B cell (primary cell): ENCODE measurements at regions not wholly inside any gene's neighbourhood (a gene's known extent, or its start where the extent isn't known, plus 50 kb on each side); places are given as distances from the start of the nearest gene placed in this dataset.

Source experiments
- ATAC-seq: fragments of 200-7000 bp; cut with Tn5 transposase; one replicate; pipeline ENCODE4 v1.10.0; 2021; ENCODE audit warnings: low read depth, mild to moderate bottlenecking, moderate number of reproducible peaks, moderate library complexity
- CTCF ChIA-PET: fragments of 350-600 bp; sonication (Branson Sonifier 250); formaldehyde crosslinking; loops from one replicate; lab custom pipeline; 2021; ENCODE audit warnings: antibody characterized with exemption, inconsistent platforms; lab: Charles Lee
- POLR2A ChIA-PET: fragments of 350-600 bp; sonication (Branson Sonifier 250); formaldehyde crosslinking; loops from one replicate; lab custom pipeline; 2021; ENCODE audit warnings: antibody characterized with exemption; lab: Charles Lee
- DNase-seq: peaks from one replicate; pipeline ENCODE4 v3.0.0; 2013
- H2AFZ ChIP-seq: 2 replicates; pipeline ENCODE4 v1.6.1; 2012; ENCODE audit warnings: mild to moderate bottlenecking, low read depth, low read length; ENCODE audit not compliant: insufficient read depth, poor library complexity, severe bottlenecking
- H3K27ac ChIP-seq, 2 donors: 1 replicate in 1 of 2; 2 replicates in 1 of 2; pipeline ENCODE4 v1.5.1; 2012 to 2013; ENCODE audit warnings: low read length in 2 of 2, mild to moderate bottlenecking in 2 of 2, moderate library complexity in 1 of 2
- H3K27me3 ChIP-seq, 4 experiments: fragments of 200-600 bp in 1 of 4; sonication (generic) in 1 of 4; replicated peaks in 1 of 4; 1 replicate in 2 of 4; 2 replicates in 2 of 4; pipeline versions ENCODE4 v1.6.1 to v1.7.0; 2013 to 2016; ENCODE audit warnings: low read length in 3 of 4, mild to moderate bottlenecking in 2 of 4, mixed read lengths in 1 of 4, moderate library complexity in 1 of 4; ENCODE audit not compliant: insufficient read depth in 4 of 4, control insufficient read depth in 3 of 4; ENCODE audit errors: control extremely low read depth in 1 of 4
- H3K36me3 ChIP-seq, 2 experiments: replicated peaks in 1 of 2; 1 replicate in 1 of 2; 2 replicates in 1 of 2; pipeline versions ENCODE4 v1.6.1 to v1.7.1; 2013; ENCODE audit warnings: low read length in 1 of 2; ENCODE audit not compliant: insufficient read depth in 2 of 2, control insufficient read depth in 1 of 2; ENCODE audit errors: control extremely low read depth in 1 of 2, extremely low read depth in 1 of 2
- H3K4me1 ChIP-seq, 2 donors: fragments of 200-600 bp in 1 of 2; sonication (generic) in 1 of 2; 1 replicate in 1 of 2; 2 replicates in 1 of 2; pipeline versions ENCODE4 v1.5.1 to v1.6.1; 2013 to 2017; ENCODE audit warnings: low read length in 2 of 2; ENCODE audit not compliant: control insufficient read depth in 2 of 2, insufficient read depth in 2 of 2
- H3K4me2 ChIP-seq: replicated peaks from 2 replicates; pipeline ENCODE3; 2012; ENCODE audit warnings: mild to moderate bottlenecking, low read depth, low read length; ENCODE audit not compliant: poor library complexity, severe bottlenecking
- H3K4me3 ChIP-seq, 5 experiments: fragments of 200-600 bp in 1 of 5; sonication (generic) in 1 of 5; 1 replicate in 3 of 5; 2 replicates in 2 of 5; pipeline versions ENCODE4 v1.5.1 to v1.7.0; 2011 to 2016; ENCODE audit warnings: low read length in 4 of 5, mild to moderate bottlenecking in 4 of 5, low read depth in 2 of 5, control low read depth in 1 of 5, moderate library complexity in 1 of 5; ENCODE audit not compliant: insufficient read depth in 1 of 5; ENCODE audit errors: control extremely low read depth in 1 of 5, extremely low read depth in 1 of 5
- H3K79me2 ChIP-seq: fragments of 200-600 bp; sonication (generic); one replicate; pipeline ENCODE4 v1.6.0; 2016; ENCODE audit warnings: low read length; ENCODE audit not compliant: control insufficient read depth, insufficient read depth
- H3K9ac ChIP-seq: fragments of 200-600 bp; sonication (generic); 2 replicates; pipeline ENCODE4 v1.6.1; 2017; ENCODE audit warnings: mild to moderate bottlenecking, low read length, moderate library complexity
- H3K9me3 ChIP-seq, 3 donors: one replicate each; pipeline versions ENCODE4 v1.6.1 to v1.7.1; 2013; ENCODE audit warnings: low read length in 2 of 3; ENCODE audit not compliant: control insufficient read depth in 2 of 3, insufficient read depth in 1 of 3; ENCODE audit errors: control extremely low read depth in 1 of 3
- H4K20me1 ChIP-seq: 2 replicates; pipeline ENCODE4 v1.6.0; 2012; ENCODE audit warnings: mild to moderate bottlenecking, low read length; ENCODE audit not compliant: insufficient read depth, control insufficient read depth, poor library complexity, severe bottlenecking
- H3K27ac Mint-ChIP-seq: one replicate; pipeline ENCODE4 v1.8.0; 2021; ENCODE audit warnings: mixed read lengths
- H3K27me3 Mint-ChIP-seq: one replicate; pipeline ENCODE4 v1.8.0; 2021; ENCODE audit warnings: mixed read lengths
- H3K4me1 Mint-ChIP-seq: one replicate; pipeline ENCODE4 v1.8.0; 2021; ENCODE audit warnings: mixed read lengths
- H3K4me3 Mint-ChIP-seq: one replicate; pipeline ENCODE4 v1.8.0; 2021; ENCODE audit warnings: mixed read lengths
- H3K9me3 Mint-ChIP-seq: one replicate; pipeline ENCODE4 v1.8.0; 2022; ENCODE audit warnings: mixed read lengths; ENCODE audit not compliant: insufficient read depth
- CTCF ChIP-seq: fragments of 200-600 bp; IDR thresholded peaks from one replicate; pipeline ENCODE4 v1.8.0; 2022; ENCODE audit warnings: antibody characterized with exemption, mild to moderate bottlenecking
- EZH2 ChIP-seq: IDR thresholded peaks from 2 replicates; pipeline ENCODE4 v1.6.1; 2012; ENCODE audit warnings: borderline replicate concordance, low read depth, mild to moderate bottlenecking, moderate library complexity, low read length; ENCODE audit not compliant: insufficient read depth, poor library complexity, severe bottlenecking
- WGBS: methylation state at CpG from one replicate; pipeline ENCODE4 v1.1.5; 2013; ENCODE audit warnings: missing lambda C conversion rate; ENCODE audit not compliant: insufficient coverage; 5-methylcytosine and 5-hydroxymethylcytosine counted together
- intact Hi-C: fragments of 100-400 bp; cut with micrococcal nuclease; formaldehyde crosslinking; loops from one replicate; pipeline ENCODE4 v1.10.0; 2022

DNA sequence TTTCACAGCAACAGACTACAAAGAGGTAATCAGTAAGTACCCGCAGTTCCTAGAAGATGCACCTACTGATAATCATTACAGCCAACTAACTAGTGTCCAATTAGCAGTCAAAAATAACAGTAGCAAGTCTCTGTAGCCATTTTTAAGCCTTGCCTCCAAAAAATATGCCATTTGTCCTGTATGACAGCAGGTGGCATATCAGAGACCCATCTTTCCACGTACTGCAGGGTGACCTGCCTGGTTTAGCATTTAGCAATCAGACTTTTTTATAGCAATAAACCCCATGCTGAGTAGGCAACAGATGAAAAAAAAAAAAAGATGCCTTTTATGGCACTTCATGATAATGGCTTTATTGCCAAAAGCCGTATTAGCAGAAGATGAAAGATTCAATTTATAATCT is 155.3 kb upstream of the LSM14A start:
- ChIA-PET POLR2A (no interaction called here), CTCF (no interaction called here)
- no peak overlapping the region for H3K9ac ChIP-seq
- H3K79me2 ChIP-seq: no peaks in the 10 kb centered on the region
- H3K4me3 ChIP-seq: no peak overlapping the region
- H3K4me3 Mint-ChIP-seq: no peak overlapping the region
- no peaks in the 10 kb centered on the region for H3K36me3 ChIP-seq
- ATAC-seq (no peak), DNase-seq (no peak)
- no peaks in the 10 kb centered on the region for H3K9me3 ChIP-seq
- H3K9me3 Mint-ChIP-seq: peaks cover 7% of the 10 kb centered on the region
- H3K4me2 ChIP-seq: no peak overlapping the region
- H3K4me1 Mint-ChIP-seq: no peaks in the 10 kb centered on the region
- TF ChIP-seq CTCF (no peak), EZH2 (no peak)
- peaks cover 0 to 6% (median 0%) of the 10 kb centered on the region in 4 experiments for H3K27me3 ChIP-seq
- peaks cover 51% of the 10 kb centered on the region for H3K27me3 Mint-ChIP-seq
- no peak overlapping the region for H3K27ac Mint-ChIP-seq
- WGBS: 74% methylated on average over 3 of the region's 3 CpGs
- no peak overlapping the region for H2AFZ ChIP-seq
- H3K27ac ChIP-seq: no peak overlapping the region
- intact Hi-C loops: no loop called here
- H3K4me1 ChIP-seq: no peaks in the 10 kb centered on the region
- no peaks in the 10 kb centered on the region for H4K20me1 ChIP-seq

DNA sequence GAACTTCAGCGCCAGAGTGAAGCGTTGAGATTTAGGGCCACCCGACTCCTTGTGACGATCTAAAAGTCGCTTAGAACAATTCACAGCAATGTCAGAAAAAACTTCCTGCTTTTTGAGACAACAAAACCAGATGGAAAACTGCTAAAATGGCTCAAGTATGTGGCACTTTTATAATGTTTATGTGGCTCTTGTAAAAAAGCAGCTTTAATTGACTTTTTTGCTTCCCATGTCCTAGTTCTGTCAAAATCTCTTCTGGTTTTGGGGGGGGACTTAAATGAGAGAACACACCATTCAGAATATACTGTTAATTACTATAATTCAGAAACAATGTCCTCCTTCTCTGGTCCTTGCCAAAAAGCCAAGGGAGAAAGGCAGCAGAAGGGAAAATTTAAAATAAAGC is 154.7 kb upstream of the LSM14A start:
- no peaks in the 10 kb centered on the region for H3K4me1 ChIP-seq
- H3K27me3 ChIP-seq: peaks cover 0 to 6% (median 0%) of the 10 kb centered on the region in 4 experiments
- Mint-ChIP-seq H3K4me1 (no peaks in the 10 kb centered on the region), H3K4me3 (no peak overlapping the region), H3K9me3 (peaks cover 9% of the 10 kb centered on the region), H3K27ac (no peak overlapping the region), H3K27me3 (peaks cover 50% of the 10 kb centered on the region)
- intact Hi-C loops: no loop called here
- ChIA-PET CTCF (no interaction called here), POLR2A (no interaction called here)
- ATAC-seq: no peak
- H2AFZ ChIP-seq: no peak overlapping the region
- H3K27ac ChIP-seq: no peak overlapping the region
- no peaks in the 10 kb centered on the region for H3K36me3 ChIP-seq
- no peak overlapping the region for H3K4me3 ChIP-seq
- no peaks in the 10 kb centered on the region for H4K20me1 ChIP-seq
- no peak for DNase-seq
- 79% methylated on average over 2 of the region's 5 CpGs for WGBS
- no peak overlapping the region for H3K4me2 ChIP-seq
- TF ChIP-seq EZH2 (no peak), CTCF (no peak)
- no peak overlapping the region for H3K9ac ChIP-seq
- H3K9me3 ChIP-seq: no peaks in the 10 kb centered on the region
- H3K79me2 ChIP-seq: no peaks in the 10 kb centered on the region
